ENCODE measurements at regions not wholly inside any gene's neighbourhood (a gene's known extent, or its start where the extent isn't known, plus 50 kb on each side); places are given as distances from the start of the nearest gene placed in this dataset.

- 78% methylated on average over 2 of the region's 2 CpGs for WGBS (ENCODE audit: insufficient coverage, low coverage, low lambda C conversion rate, missing lambda C conversion rate)
- Histone ChIP-seq H3K4me1 (peaks cover 0 to 40% (median 0%) of the 10 kb centered on the region in 4 donors), H3K36me3 (no peaks in the 10 kb centered on the region), H3K9me3 (no peaks in the 10 kb centered on the region), H3K4me3 (peak overlapping the region in 2 of 3 donors; percentile 50 to 51), H3K27ac (peak overlapping the region in 2 of 3 donors; percentile 18 to 69), H3K27me3 (no peaks in the 10 kb centered on the region)
- TF ChIP-seq POLR2A (IDR thresholded peaks at IDR 0.05) (no peak), CTCF (IDR thresholded peaks at IDR 0.05) (no peak)
- ATAC-seq (peak; percentile 37 to 91 (median 73)), DNase-seq (no peak)
- intact Hi-C loops (cut with DNase I) = no loop called here
These were observed 111.6 kb upstream of the CXCL13 start for GRCh38 chr4:77493829-77494551.

GRCh38 chr4:77496457-77496856 lies 109.2 kb upstream of the CXCL13 start:
- H3K27ac ChIP-seq = no peak overlapping the region
- no peak for DNase-seq
- no peak overlapping the region for H3K4me3 ChIP-seq
- H3K36me3 ChIP-seq = no peaks in the 10 kb centered on the region
- intact Hi-C loops (cut with DNase I) = no loop called here
- no peak for ATAC-seq
- TF ChIP-seq POLR2A (IDR thresholded peaks at IDR 0.05) (no peak), CTCF (IDR thresholded peaks at IDR 0.05) (no peak)
- no peaks in the 10 kb centered on the region for H3K27me3 ChIP-seq
- H3K9me3 ChIP-seq = no peaks in the 10 kb centered on the region
- H3K4me1 ChIP-seq = peaks cover 0 to 33% (median 0%) of the 10 kb centered on the region in 4 donors

- no peaks in the 10 kb centered on the region for H3K4me1 ChIP-seq
- intact Hi-C loops (cut with DNase I) = no loop called here
- TF ChIP-seq POLR2A (IDR thresholded peaks at IDR 0.05) (no peak), CTCF (IDR thresholded peaks at IDR 0.05) (no peak)
- no peaks in the 10 kb centered on the region for H3K9me3 ChIP-seq
- DNase-seq (no peak), ATAC-seq (no peak)
- no peak overlapping the region for H3K4me3 ChIP-seq
- H3K36me3 ChIP-seq = no peaks in the 10 kb centered on the region
- H3K27ac ChIP-seq = no peak overlapping the region
- H3K27me3 ChIP-seq = no peaks in the 10 kb centered on the region
- WGBS (ENCODE audit: insufficient coverage, low coverage, low lambda C conversion rate, missing lambda C conversion rate) = 95% methylated on average over 3 of the region's 3 CpGs
These were observed 104.8 kb upstream of the CXCL13 start for GRCh38 chr4:77500801-77501200.

GRCh38 chr4:77501240-77501639 lies 104.4 kb upstream of the CXCL13 start:
- no peak for TF ChIP-seq CTCF (IDR thresholded peaks at IDR 0.05)
- no peak for TF ChIP-seq POLR2A (IDR thresholded peaks at IDR 0.05)
- no peaks in the 10 kb centered on the region for H3K9me3 ChIP-seq
- H3K27me3 ChIP-seq = no peaks in the 10 kb centered on the region
- H3K4me3 ChIP-seq = no peak overlapping the region
- H3K4me1 ChIP-seq = no peaks in the 10 kb centered on the region
- ATAC-seq (no peak), DNase-seq (no peak)
- intact Hi-C loops (cut with DNase I) = no loop called here
- no peaks in the 10 kb centered on the region for H3K36me3 ChIP-seq
- H3K27ac ChIP-seq = no peak overlapping the region

- DNase-seq = no peak
- intact Hi-C loops (cut with DNase I) = no loop called here
These were observed 103.8 kb upstream of the CXCL13 start for GRCh38 chr4:77501851-77502250.

More at GRCh38 chr4:77501851-77502250, 103.8 kb upstream of the CXCL13 start:
- no peak for ATAC-seq
- H3K27ac ChIP-seq = no peak overlapping the region
- no peaks in the 10 kb centered on the region for H3K9me3 ChIP-seq
- H3K36me3 ChIP-seq = no peaks in the 10 kb centered on the region
- no peak for TF ChIP-seq CTCF (IDR thresholded peaks at IDR 0.05)
- no peak for TF ChIP-seq POLR2A (IDR thresholded peaks at IDR 0.05)
- no peak overlapping the region for H3K4me3 ChIP-seq
- no peaks in the 10 kb centered on the region for H3K27me3 ChIP-seq
- H3K4me1 ChIP-seq = no peaks in the 10 kb centered on the region
- 29% methylated on average over 2 of the region's 2 CpGs for WGBS (ENCODE audit: insufficient coverage, low coverage, low lambda C conversion rate, missing lambda C conversion rate)
